HG03457 (cell line): ENCODE measurements at regions not wholly inside any gene's neighbourhood (a gene's known extent, or its start where the extent isn't known, plus 50 kb on each side); places are given as distances from the start of the nearest gene placed in this dataset.

ENCODE experiments used
- ATAC-seq: cut with Tn5 transposase; IDR thresholded peaks from one replicate; pipeline ENCODE4 v1.9.1; 2021; ENCODE audit warnings: moderate number of reproducible peaks; ENCODE audit not compliant: unreplicated experiment

DNA sequence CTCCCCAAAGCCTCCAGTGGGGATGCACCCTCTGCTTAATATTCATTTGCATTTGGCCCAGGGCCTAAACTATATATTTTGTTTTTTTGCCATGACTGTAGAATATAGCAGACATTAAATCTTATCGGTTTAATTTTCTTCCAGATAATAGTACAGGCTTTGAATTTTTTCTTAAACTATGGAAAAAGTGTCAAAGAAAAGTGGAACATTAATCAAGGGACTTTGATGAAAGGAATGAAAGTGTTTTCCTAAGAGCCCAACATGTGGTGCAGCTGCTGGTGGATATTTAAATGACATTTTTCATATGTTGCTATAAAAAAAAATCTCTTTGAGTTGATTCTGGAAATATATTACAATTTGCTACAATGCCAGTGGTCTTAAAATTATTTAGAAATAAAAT, 346.8 kb downstream of the CYP26B1 start:
- ATAC-seq: no peak

DNA sequence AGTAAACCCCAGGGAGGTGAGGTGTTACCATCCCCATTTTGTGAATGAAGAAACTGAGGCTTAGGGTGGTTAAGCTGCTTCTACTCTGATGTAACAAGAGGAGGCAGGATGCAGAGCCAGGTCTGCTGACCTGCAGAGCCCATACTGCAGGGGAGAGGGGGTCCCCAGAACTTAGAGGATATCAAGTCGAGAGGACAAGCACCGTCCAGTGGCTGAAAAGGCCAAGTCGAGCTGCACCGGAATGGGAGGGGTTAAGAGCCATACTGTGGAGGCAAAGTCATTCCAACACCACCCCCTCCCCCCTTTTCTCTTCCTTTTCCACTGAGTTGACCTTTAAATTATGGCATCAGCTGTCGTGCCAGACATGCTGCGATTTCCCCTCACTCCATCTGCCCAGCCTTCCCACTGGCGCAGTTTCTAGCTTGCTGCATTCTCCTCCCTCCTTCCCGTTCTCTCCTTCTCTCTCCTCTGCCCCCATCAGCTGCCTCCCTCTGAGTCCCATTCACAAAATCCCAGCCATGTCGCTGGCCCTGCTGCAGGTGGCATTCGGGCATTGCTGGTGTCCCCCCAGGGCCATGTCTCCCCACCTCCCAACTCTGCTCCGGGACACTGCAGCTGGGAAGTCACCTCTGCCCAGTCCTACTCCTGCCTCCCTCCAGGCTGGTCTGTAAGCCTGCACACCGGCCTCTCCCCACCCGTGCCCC, 346.9 kb downstream of the DYSF start:
- ATAC-seq: no peak

DNA sequence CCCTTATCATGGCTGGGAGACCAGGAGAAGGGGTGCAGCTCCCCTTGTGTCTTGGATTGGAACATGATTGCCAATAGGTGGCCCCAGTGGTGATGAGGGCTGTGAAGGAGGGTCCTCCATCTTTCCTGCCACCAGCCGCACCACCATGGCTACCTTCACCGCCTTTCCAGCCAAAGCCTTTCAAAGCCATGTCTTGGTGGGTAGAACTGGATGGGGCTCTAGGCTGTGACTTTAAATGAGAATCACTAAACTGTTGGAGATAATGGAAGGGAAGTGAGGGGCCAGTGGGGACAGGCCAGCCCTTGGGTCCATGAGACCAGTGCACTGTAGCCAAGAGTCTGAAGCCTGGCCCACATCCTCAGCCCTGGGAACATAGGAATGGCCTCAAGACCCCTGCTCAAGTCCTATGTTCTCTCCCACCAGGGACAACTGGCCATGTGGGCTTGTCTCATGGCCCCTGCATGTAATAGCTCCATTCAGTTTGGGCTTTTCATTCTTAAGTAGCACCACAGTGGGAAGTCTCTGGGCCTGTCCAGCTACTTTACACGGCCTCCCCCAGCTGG, 345.7 kb downstream of the DYSF start:
- no peak for ATAC-seq

DNA sequence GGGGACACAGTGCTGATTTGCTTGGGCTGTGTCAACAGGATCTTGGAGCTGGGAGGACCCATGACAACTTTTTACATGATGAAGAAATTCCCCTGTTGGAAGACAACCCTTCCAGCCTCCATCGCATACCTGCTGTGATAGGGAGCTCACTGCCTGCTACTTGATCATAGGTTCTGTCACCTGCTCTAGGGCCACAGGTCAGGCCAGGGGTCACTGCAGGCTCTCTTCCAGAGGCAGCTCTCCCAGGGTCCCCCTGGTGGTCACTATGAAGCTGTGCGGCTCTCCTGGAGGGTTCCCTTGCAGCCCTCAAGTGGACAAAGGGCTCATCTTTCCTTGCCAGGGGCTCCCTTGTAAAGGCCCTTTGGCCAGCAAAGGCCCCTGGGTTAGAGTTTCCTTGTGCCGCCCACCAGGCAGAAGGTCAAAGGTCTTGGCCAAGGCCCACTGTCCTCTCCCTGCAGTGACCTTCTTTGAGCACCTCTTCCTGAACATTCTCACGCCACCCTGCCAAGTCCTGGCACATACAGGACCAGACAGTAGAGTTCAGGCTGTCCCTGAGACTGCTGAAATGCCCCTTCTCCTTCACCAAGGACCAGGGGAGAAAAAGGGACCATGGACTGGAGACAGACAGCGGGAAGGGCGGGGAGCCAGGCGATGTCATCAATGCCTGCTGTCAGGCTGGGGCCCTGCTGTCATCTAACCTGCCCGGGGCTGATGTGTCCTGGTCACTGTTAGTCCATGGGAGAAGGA, 345.1 kb downstream of the DYSF start:
- no peak for ATAC-seq

DNA sequence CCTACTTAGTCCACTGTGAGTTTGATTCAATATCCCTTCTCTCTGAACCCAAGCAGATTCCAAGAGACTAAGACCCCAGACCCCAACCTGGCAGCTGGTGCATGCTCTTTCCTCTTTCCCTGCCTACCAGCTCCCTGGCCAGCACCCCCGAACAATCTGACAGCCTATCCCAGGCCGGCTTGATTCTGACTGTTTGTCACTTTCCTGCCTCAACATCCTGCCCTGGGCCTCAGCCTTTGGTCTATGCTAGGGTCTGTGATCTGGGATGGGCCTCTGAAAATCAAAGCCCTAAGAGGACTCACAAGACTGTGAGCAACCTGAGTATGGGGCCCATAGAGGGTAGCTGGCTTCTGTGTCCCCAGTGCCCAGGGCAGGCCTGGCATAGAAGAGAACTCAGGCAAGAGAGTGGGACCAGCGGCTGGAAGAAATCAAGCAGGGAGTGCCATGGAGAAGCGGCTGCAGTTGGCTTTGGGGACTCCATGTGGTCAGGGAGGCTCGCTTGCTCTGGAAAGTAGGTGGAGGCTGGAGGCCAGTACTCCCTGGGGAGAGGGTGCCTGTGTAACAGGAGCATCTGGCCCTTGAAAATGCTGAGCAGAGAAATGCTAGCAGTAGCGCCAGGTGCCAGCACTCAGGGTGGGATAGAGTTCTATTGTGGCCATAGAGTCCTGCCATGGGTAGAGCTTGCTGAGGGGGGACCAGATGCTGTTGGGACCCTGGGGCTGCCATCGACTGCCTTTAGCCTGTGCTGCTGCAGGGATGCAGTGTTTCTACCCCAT, 343.9 kb downstream of the DYSF start:
- no peak for ATAC-seq

DNA sequence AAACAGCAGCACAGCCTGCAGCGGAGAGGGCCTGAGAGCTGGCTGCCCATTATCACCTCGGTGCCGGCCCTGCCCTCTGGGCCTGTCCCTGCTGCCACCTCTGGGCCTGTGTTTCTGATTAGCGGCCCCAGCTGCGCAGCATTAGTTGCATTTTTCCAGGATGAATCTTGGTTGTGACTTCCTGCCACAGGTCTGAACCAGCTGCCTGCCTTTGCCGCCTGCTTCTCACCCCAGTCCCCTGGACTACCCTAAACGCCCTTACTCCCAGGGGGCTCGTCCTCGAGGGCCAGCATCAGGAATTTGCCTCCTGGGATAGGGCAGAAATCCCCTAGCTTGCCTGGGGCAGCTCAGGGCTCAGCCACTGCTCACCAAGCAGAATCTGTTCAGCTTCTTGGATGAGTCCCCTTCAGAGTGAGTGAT, 342.8 kb downstream of the DYSF start:
- no peak for ATAC-seq

DNA sequence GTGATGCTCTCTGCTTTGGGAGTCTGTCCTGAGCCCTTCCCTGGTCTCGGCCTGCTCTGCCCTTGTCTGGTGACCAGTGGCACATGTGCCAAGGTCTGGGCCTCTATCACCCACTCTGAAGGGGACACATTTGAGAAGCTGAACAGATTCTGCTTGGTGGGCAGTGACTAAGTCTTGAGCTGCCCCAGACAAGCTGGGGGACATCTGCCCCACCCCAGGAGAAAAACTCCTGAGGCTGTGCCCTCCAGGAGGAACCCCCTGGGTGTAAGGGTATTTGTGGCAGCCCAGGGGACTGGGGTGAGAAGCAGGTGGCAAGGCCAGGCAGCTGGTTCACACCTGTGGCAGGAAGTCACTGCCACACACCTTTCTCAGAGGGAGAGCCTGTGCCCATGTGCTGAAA, 342.1 kb downstream of the DYSF start:
- no peak for ATAC-seq

DNA sequence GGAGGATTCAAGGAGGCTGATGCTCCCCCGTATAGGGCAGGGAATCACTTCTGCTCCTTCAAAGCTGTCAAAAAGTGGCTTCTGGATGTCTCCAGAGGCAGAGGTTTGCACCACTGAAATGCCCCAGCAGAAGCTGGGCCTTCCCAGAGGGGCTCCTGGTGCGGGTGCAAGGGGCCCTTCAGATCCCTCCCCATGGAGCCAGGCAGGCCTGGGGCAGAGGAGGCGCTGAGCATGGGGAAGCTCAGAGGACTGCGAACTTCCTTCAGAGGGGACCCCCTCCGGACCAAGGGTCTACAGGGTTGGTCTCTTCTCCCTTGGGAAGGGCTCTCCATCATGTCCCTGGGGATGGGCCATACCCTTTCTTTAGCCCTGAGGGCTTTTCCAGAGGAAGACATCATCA, 341.2 kb downstream of the DYSF start:
- ATAC-seq: no peak

DNA sequence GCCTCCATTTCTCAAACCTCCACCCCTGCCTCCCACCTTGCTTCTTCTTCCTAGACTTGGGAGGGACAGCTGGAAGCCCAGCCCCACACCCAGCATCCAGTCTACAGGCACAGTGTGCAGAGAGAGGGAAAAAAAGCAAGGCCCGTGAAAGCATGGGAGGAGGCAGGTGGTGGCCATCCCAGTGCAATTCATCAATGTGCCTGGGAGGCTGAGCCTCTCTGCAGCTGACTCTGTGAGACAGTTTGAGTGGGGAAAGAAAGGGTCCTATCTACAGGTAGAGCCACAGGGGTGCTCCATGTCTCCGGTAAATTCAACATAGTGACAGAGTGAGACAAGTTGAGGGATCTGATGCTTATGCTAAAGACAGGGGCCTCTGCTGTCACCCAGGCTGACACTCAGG, 340.6 kb downstream of the DYSF start:
- no peak for ATAC-seq

DNA sequence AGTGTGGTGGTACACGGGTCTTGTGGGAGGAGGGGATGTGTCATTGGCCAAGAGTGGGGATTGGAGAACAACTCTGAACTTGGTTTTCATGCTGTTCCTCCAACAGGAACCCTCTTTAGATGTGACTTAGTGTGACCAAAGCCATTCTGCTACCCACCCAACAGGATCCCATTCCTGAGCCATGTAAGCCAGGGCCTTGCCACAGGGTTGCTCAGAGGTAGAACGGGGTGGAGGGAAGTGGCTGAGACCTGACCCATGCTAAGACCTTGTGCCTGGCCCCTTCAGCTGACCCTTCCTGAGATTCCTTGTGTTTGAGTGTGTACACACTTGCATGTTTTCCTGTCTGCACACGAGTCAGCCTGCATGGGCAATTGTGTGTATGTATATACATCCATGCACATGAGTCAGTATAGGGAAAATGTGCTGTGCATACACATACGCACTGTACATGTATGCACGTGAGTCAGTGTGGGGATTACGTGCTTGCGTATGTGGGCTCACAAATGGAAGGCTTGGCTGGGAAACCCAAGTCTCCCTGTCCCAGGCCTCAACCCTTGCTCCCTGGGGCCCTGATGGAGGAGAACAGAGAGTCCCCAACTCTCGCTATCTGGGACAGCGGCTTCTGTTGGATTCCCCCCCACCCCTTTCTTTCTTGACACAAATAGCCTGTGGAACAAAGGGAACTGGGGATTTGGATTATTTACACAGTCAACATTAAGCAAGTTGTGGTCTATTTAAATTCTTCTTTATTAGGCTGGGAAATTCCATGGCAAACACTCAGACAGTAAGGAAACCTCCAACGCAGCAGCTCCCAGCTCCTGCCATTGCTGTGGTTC, 339.8 kb downstream of the DYSF start:
- no peak for ATAC-seq

DNA sequence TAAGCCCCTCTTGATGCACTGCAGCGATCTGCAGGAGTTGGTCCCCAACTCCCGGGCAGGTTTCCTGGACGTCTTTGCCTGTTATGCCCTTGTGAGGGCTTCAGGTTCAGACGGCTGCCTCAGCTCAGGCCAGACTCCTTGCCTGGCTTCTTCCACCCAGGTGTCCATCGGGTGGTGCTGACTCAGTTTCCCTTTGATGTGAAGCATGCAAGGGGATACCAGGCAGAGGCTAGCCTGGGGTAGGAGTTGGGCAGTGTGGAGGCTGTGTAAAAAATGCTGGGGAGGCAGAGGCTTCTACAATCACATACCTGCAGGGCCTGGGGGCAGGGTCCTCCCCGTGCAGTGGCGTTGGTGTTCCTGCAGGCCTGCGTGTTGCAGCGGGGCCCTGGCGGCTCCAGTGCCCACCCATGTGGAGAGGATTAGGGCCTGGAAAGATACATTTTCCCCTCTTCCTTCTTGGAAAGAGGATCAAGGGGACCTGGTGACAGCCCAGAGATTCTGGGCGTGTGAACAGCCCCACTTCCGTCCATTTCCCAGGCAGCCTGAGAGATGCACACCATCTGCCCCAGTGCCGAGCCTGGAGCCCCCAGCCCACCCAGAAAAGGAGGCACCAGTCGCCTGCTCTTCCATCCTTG, 338.3 kb downstream of the DYSF start:
- no peak for ATAC-seq

DNA sequence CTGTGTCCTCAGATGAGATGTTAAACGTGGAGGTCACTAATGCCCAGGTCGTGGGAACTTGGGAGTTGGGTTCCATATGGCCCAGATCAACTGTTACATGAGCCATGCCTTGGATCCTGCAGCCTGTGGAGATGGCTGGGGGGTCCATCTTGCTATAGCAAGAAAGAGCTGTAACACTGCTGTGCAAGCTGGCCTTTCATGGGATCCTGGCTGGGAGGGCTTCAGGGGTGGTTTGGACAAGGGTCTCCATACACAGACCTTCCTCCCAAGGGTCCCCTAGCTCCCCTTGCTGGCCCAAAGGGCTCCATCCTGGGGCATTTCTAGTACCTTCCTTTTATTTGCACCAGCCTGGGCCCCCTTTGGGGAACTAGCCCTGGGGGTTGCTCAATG, 337.7 kb downstream of the DYSF start:
- no peak for ATAC-seq

DNA sequence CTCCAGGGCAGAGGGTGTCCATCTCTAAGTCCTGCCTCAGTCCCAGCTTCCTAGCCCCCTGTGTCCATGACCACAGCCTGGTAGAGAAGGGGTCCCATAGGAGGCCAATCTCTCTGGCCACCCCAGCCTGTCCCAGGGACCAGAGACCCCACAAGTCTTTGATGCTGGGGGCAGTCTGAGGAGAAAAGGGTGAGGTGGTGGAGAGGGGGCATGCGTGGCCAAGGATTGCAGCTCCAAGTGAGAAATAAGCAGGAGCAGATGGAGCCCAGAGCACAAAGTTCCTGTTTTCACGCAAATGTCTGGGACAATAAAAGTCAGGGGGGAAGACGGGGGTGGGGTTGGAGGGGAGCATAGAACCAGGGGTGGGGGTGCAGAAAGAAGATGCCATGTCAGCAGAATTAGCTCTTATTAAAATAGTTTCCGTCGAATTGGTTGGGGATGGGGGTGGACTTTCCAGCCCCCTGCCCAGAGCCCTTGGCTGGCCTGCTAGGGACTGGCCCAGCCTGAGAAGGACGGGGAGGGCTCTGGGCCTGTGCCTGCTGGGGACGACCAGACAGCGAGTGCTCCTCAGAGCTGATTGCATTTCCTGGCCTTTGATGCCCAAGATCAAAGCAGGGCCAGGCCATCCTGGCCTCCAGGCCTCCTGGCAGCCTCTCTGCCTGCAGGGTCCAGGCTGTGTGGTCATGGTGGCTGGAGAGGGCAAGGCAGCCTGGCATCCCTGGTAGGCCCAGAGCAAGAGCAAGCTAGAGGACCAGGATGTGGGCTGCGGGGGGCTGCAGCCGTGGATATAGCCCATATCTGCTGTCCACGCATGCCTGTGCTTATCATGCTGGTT, 337.1 kb downstream of the DYSF start:
- ATAC-seq: no peak

DNA sequence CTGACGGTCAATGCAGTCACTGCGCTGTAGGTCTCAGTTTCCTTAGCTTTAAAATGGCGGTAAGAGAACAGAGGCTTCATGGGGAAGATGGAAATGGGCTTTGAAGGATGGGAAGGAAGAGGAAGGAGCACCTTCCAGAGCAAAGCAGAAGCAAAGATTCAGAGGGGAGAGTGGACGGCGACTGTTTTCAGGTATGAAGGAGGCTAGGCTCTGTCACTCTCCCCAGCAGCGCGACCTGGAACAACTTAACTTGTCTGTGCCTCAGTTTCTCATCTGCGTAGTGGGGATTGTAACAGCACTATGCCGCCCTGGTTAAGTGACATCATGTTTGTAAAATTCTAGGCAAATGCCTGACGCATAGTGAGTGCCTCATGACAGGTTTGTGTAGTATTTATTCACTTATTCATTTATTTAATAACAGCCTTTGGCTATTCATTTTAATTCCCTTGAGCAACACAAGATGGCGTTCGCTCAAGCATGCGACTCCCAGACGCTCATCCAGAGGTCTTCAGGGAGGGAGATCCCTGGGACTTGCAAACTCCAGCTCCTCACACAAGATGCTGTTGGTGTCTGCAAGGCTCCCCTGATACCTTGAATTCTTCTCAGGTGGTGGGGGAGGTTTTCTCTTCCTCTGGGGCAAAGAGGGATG, 336.3 kb downstream of the DYSF start:
- ATAC-seq: no peak

DNA sequence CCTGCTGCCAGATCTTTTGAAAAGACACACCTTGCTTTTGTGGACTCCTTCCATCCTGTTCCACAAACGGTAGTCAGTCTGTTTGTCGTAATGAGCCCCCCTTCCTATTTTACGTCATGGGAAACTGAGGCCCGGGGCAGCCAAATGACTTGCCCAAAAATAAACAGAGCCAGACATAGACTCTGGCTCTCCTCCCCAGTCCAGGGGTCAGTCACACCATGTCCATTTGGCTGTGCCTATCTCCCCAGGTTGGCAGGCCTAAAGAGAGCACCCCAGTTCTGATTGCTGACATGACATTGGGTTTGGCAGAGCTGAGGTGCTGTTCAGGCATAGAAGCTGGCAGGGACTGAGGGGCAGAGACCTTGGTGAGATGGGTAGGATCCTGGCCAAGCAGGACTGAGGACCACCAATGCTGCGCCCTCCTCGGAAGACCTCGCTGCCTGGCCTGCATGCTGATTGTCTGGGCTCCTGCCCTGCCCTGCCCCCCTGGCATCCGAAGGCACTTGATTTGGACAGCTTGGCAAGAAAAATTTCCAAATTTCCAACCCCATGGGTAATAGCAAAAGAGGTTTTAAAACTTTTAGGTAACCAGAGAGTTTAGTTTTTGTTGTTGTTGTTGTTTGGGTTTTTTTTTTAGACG, 335.4 kb downstream of the DYSF start:
- no peak for ATAC-seq

DNA sequence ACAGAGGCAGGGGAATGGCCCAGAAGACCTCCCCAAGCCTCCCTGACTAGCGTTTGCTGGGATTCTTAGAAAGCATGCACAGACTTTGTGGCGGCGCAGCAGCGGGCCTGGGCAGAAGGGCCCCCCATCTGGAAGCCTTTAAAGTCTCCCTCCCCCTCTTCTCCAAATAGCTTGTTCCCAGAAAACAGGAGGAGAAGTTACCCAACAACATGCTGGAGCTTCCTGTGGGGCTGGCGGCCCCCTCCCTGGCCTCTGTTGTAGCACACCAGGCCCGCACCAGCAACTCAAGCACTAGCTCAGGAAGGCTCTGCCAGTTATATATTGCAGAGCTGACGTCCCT, 334.8 kb downstream of the DYSF start:
- ATAC-seq: no peak

DNA sequence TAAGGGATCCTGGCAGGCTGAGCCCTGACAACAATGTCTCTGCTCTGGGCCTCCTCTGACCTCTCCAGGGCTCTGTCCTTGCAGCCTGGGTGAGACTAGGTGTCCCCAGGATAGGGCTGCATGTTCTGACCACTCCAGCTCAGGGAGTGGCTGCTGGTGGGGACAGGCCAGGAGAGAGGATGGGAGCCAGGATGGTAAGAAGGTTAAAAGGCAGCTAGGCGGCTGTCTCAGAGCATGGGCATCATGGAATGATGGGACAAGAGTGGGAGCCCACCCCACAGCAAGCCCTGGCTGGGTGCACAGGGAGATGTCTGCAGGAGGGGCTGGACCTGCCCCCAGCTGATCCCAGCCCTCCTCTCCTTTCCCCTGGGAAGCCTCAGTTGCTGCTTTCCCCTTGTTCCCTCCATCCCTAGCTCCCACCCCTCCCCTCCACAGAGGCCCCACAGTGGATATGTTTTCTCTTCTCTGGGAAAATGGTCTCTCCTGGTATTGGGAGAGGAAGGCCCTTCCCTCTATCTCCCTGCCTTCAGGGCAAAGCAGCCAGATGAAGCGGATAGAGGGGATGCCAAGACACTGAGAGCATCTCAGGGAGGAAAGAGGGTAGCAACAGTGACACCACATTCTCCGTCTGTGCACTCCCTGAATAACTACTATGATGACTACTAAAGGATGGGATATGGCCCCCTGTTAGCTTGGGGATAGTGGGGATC, 334.3 kb downstream of the DYSF start:
- no peak for ATAC-seq

DNA sequence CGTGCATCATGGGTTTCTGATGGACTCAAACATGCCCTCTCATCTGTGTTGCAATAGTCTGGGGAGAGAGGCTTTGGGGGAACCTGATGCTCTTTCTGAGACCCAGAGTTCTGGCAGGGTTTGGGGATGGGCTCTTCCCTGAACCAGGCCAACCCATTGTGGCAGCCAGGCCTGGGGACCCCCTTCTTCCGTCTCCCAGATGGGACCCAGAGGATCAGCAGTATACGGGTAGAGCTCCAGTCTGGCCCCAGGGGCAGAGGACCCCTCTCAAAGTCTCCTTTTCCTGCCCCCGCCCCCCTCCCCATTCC, 333.7 kb downstream of the DYSF start:
- no peak for ATAC-seq
